Stimulated activated CD4-positive, alpha-beta T cell treated with anti-CD3 and anti-CD28 coated beads, Interleukin-1b, Interleukin-23, amount 100 ng/mL, for 48 hours (primary cell): ENCODE measurements at regions not wholly inside any gene's neighbourhood (a gene's known extent, or its start where the extent isn't known, plus 50 kb on each side); places are given as distances from the start of the nearest gene placed in this dataset.

Experiments
- DNase-seq: peaks from one replicate; pipeline ENCODE4 v3.0.0-alpha.2; 2020

GRCh38 chr13:34513526-34513925, 428.5 kb upstream of the NBEA start:
- no peak for DNase-seq

DNA sequence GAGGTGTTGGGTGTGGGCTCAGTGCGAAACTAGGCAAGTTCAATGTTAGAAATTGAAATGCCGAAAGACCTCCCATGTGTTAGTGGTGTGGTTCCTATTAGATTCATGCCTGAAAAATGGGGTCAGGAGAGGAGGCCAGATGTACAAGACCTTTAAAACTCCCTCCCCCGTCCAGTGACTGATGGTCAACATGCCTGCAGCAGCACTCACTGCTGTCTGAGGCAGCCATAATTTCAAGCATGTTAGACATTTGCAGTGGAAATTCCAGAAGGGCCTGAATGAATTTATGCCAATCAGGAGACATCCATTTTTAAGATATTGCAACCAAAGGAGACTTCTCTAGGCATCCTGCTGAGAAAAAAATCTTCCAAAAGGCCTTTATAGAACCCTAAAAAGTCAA, 426.9 kb upstream of the NBEA start:
- DNase-seq, result no peak

DNA sequence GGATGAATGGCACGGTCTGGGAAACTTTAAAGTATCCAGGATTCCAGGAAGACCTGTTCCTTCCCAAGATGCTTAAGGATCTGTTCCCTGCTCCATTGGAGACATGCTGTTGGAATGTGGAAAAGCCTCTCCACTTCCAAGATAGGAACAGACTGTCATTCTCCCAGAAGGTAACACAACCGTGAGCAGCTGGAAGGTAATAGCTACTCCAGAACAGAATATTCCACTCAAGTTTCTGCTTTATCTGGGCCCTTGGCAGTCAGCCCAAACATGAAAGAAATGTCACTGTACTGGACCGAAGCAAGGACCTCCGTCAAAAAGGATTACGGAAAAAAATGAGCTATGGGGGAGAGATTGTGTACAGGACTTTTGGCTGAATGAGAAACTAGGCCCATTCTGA, 420.9 kb upstream of the NBEA start:
- no peak for DNase-seq

DNA sequence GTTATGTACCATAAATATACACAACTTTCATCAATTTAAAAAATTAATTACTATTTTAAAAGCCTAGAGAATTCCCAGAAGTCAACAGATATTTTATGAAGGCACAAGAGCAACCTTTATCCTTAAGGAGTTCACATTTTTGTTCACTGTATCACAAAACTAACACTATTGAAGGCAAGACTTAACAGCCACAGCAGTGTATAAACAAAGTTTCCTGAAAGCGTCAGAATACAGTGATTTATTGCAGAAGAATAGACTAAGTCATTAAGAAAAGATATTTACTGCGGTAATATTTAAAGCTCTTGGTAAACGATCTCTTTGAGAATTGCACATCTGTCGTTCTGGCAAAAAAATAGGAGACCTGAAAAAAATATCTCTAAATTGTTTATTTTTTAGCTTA, 419.3 kb upstream of the NBEA start:
- DNase-seq, result no peak

DNA sequence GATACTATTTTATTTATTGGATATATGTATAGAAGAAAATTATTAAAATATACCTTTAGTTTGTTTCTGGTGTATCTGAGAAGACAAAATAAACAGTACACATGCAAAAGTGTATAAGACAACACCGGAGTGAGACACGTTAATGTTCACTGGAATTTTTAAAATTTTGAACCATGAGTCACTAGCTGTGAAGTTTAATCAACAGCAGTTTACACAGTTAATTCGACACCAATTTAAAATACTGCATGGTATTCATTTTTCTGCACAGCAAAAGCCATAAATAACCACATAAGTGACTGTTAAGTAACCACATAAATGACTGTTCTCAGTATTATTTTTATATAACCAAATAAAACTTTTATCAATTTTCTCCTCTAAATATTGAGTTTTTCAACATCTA, 418.7 kb upstream of the NBEA start:
- DNase-seq, result no peak

DNA sequence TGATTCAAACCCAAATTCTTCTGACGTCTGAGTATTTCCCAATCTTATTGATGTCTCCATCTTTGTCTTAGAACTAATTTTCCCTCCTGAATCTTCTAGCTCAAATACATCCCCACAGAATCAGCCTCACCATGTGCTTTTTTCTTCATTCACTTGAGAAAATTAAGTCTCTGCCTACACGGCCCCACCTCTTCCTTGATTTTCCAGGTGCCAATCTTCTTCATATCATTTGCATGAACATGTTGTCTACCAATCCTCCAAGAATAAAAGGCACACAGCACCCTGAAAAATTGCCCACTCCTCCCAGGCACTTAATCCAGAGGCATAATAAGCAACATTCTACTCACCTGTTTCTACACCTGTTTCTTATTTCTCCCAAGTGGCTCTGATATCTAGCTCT, 408.1 kb upstream of the NBEA start:
- DNase-seq, result no peak

- DNase-seq, result no peak
Observed at GRCh38 chr13:34542321-34542720, 399.7 kb upstream of the NBEA start.

- DNase-seq, result no peak
Observed at GRCh38 chr13:34543836-34544235, 398.2 kb upstream of the NBEA start.

DNA sequence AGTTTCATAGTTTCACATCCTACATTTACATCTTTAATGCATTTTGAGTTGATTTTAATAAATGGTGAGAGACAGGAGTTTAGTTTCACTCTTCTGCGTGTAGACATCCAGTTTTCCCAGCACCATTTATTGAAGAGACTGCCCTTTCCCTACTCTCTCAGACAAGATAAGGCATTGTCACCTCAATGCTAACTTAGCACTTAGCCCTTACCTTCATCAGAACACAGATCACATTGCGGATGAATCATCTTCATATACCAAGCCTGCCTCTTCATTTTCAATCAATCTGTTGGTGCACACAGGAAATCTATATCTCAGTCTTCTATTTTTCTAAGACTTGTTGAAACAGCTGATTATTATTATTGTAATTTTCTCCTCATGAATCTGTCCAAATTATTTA, 396.6 kb upstream of the NBEA start:
- no peak for DNase-seq

DNA sequence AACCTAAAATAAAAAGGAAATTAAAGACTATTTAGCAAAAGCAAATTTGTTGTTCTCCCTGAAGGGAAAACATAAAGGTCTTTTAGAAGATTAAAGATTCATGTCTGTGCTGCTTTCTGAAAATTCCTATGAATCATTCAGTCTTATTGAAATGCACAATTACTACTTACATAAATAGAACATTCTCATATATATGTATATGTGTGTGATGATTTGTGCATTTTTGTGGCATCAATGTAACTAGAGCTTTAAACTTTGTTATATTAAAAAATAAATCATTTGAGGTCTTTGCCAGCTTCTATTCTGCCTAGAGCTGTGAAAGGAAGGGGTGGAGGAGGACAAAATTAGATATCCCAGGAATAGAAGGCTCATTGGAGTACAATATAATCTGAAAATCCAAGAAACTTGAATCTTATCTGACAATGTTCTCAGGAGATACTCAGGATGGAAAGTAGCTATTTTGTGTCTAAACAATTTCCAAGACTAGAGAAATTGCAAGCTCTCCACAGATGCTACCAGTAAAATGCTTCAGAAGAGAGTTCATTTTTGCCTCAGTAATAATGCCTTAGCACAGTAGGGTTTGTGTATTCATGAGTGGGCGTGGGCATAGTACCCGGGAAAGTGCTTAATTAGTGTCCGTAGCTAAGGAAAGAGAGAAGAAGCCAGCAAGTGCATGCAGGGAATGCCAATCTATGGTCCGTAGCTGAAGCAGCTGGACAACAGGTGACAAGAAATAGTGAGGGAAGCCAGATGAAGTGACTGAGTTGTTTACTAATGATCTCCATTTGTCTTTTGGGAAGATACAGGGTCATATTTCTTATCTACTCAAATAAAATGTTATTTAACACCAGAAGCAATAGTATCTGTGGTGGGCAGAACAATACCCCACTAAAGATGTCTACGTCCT, 395.5 kb upstream of the NBEA start:
- DNase-seq, result no peak

DNA sequence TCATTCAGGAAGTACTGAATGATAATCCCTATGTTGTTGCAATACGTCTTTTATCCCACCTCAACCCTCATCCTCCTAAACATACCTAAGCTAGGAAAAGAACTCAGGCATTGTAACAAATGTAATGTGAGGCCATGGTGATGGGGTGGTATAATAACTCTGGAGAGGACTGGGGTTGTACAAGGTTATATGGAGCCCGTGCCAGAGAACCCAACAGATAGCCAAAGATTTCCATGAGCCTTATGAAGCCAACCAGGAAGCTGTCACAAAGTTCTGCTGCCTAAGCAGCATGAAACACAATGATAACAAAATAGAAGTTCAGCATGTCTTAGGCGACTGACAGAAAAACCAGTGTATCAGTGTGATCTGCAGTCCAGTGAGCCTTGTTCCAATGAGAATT, 394.1 kb upstream of the NBEA start:
- DNase-seq, result no peak

DNA sequence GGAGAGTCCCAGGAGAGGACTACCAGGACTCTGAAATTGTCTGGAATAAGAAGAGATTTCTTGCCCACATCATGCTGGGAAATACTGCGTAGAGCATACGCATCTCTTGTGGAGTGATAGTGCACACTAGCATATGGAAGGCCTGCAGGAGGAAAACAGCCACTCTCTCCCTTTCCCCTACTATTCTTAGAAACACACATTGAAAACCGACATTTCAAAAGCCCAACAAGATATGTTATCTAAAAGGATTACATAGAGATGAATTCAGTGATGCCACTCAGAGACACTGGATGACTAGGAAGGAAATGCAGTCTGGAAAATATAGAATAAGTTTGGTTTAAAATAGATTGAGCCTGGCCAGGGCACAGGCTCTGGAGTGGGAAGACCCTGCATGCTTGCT, 388.7 kb upstream of the NBEA start:
- DNase-seq, result no peak

DNA sequence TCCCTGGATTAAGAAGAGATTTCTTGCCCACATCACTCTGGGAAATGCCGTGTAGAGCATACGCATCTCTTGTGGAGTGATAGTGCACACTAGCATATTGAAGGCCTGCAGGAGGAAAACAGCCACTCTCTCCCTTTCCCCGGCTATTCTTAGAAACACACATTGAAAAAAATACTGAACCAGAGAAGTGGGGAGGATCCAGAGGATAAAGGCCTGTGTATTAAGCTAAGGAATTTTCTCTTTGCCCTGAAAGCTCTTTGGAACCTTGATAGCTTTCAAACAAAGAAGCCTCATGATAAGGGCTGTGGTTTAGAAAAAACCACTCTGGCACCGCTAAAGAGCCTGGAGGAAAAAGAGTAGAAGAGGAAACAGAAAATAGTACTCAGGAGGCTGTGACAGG, 386.1 kb upstream of the NBEA start:
- DNase-seq, result no peak

GRCh38 chr13:34561033-34561432, 381.0 kb upstream of the NBEA start:
- no peak for DNase-seq

DNA sequence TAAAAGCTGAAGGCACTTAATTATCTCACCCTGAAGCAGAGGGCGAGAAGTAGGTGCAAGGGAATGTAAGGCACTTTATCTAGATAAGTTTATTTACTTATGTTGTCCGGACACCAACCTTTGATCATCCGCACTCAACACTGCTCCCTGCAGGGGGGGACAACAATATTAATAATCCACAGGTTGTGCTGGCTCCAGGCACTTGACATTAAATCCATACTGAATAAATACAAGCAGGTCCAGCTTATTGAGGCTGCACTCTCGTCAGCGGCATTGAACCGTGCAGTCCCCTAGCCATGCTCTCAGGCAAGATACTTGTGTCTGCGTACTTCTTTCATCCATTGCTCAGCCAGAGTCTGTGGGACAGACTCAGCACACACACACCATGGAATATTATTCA, 374.5 kb upstream of the NBEA start:
- DNase-seq, result no peak

DNA sequence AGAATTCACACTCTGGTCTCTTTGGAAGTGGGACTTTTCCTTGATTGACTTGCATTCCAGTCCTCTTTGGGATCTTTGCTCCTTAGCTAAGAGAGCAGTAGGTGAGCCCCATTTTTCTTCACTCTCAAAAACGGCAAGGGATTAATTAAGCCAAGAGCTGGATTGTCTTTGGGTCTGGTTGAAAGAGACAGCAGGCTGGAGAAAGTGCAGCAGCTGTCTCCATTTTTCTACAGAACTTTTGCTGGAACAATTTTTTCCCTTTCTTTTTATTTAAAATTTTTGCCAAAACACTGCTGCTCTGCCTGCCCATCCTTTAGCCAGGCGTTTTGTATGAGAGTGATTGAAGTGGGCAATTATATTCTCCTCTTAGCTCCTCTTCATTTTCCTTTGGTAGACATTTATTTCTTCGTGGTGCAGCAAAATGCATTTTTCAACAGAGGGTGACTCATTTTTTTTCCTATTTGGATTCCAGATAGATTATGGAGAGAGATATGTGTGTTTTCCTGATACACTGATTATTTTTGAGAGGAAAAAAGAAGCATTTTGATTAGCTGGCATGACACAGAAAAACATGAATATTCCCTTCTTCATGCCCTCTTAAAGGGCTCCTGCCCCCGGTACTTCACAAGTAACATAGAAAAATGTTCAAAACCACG, 371.2 kb upstream of the NBEA start:
- no peak for DNase-seq

DNA sequence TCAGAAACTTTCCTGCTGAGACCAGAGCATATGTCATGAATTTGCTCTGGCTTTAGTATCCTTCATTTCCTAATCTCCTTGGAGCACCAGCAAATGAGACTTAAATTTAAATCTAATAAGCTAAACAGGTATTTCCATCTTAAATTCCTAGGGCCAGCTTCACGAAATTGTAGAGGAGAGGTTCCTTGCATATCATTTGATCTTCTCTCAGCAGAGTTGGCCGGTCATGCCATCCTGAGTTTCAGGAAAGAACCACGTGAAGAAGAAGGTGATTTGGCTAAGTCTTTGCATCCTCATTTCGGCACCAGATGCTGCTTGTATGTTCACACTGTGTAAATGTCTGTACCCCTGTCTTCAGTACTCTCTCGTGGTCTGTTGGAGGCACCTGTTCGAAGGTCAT, 370.4 kb upstream of the NBEA start:
- DNase-seq, result no peak

GRCh38 chr13:34577051-34577450, 365.0 kb upstream of the NBEA start:
- DNase-seq, result no peak

- DNase-seq, result no peak
Observed at GRCh38 chr13:34578471-34578870, 363.6 kb upstream of the NBEA start.

DNA sequence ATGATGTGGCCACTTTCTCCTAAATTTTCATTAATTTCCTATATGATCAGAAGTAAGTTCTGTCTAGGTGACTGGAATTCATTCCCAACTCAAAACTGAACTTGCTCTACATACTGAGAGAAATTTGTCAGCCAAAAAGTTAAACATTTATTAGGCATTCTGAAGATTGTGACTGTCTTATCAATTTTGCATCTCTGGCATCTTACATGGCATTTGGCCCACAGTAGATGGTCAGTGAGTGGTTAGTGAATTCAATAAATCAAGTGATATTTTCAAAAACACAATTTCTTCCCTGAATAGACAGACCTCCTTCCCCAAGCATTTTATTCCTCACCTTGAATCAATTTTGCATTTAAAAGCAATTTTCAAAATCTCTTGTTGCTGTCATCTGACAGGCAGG, 363.2 kb upstream of the NBEA start:
- no peak for DNase-seq

GRCh38 chr13:34583181-34583580, 358.9 kb upstream of the NBEA start:
- DNase-seq, result no peak

DNA sequence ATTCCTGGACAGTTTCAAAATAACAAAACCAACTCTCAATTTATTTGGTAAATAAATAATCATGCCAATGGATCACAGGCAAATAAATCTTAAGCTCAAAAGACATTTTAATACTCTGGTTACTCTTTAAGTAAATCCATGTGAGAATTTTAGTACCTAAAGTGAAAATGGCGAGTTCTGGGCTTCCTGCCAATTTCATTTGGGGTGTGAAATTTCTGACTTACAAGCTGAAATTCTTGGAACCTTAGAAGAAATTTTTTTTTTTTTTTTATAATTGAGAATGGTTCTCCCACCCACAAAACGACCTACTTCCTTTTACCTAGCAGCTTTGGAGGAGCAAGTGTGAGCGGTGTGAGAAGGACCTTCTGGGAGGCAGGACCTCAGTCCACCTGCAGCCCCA, 354.5 kb upstream of the NBEA start:
- DNase-seq, result no peak

GRCh38 chr13:34588362-34588761, 353.7 kb upstream of the NBEA start:
- DNase-seq, result no peak

DNA sequence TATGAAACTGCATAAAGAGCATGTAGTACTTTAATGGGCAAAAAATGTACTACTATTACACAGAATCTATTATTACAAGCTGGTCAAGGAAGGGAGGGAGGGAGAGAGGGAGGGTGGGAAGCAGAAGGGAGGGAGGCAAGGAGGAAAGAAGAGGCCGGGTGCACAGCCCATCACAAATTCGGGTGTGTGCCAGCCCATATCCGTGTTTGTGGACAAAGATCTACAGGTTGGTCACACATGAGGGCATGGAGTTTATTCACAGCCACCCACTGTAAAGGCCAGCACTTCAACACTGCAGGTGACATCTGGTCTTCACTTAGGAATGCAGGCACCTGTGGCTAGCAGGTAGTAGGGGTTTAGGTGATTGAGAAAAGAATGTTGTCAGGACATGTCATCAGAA, 352.5 kb upstream of the NBEA start:
- DNase-seq, result no peak

GRCh38 chr13:34591129-34591528, 350.9 kb upstream of the NBEA start:
- no peak for DNase-seq
